ENCODE measurements at regions not wholly inside any gene's neighbourhood (a gene's known extent, or its start where the extent isn't known, plus 50 kb on each side); places are given as distances from the start of the nearest gene placed in this dataset.
A peak's percentile ranks its signal among the peaks of the same experiment; 100 is the strongest.

DNA sequence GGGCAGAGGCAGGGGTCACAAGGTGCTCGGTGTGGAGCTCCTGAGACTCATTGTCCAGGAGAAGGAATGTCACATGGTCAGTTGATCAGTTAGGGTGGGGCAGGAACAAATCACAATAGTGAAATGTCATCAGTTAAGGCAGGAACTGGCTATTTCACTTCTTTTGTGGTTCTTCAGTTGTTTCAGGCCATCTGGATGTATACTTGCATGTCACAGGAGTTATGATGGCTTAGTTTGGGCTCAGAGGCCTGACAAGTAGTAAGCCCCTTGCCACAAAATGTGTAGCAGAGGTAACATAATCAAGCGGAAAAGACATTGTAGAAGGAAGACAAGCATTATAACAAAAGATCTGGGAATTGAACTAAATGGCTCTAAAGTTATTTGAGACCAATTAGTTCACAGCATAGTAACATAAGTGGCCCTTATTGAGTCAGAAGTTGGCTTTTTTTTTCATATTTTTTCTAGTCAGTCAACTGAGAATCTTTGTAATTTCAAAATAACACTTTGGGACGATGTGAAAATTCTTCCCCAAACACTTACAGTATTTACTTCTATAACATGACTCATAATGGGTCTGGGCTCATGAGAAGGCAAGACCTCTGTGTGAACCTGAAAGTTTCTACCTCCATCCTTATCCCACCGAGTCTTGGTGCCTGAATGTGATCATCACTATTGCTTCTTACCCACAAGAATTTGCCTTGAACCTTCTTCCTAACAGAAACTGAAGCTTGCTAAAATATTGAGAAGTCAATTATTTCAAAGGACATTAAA is 137.0 kb upstream of the DPT start:
- no peak overlapping the region for H3K4me3 ChIP-seq
- no peak for TF ChIP-seq POLR2A (IDR thresholded peaks at IDR 0.05)
- TF ChIP-seq, protein P1, sequence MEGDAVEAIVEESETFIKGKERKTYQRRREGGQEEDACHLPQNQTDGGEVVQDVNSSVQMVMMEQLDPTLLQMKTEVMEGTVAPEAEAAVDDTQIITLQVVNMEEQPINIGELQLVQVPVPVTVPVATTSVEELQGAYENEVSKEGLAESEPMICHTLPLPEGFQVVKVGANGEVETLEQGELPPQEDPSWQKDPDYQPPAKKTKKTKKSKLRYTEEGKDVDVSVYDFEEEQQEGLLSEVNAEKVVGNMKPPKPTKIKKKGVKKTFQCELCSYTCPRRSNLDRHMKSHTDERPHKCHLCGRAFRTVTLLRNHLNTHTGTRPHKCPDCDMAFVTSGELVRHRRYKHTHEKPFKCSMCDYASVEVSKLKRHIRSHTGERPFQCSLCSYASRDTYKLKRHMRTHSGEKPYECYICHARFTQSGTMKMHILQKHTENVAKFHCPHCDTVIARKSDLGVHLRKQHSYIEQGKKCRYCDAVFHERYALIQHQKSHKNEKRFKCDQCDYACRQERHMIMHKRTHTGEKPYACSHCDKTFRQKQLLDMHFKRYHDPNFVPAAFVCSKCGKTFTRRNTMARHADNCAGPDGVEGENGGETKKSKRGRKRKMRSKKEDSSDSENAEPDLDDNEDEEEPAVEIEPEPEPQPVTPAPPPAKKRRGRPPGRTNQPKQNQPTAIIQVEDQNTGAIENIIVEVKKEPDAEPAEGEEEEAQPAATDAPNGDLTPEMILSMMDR (IDR thresholded peaks at IDR 0.05): no peak
- H3K36me3 ChIP-seq: no peaks in the 10 kb centered on the region
- no peaks in the 10 kb centered on the region for H3K9me3 ChIP-seq
- H3K27me3 ChIP-seq: no peaks in the 10 kb centered on the region
- intact Hi-C loops (cut with DNase I): no loop called here
- DNase-seq (no peak), ATAC-seq (no peak)
- WGBS (ENCODE audit: insufficient coverage, low coverage, low lambda C conversion rate, missing lambda C conversion rate): 74% methylated on average over 4 of the region's 4 CpGs
- no peak overlapping the region for H3K27ac ChIP-seq
- no peaks in the 10 kb centered on the region for H3K4me1 ChIP-seq

DNA sequence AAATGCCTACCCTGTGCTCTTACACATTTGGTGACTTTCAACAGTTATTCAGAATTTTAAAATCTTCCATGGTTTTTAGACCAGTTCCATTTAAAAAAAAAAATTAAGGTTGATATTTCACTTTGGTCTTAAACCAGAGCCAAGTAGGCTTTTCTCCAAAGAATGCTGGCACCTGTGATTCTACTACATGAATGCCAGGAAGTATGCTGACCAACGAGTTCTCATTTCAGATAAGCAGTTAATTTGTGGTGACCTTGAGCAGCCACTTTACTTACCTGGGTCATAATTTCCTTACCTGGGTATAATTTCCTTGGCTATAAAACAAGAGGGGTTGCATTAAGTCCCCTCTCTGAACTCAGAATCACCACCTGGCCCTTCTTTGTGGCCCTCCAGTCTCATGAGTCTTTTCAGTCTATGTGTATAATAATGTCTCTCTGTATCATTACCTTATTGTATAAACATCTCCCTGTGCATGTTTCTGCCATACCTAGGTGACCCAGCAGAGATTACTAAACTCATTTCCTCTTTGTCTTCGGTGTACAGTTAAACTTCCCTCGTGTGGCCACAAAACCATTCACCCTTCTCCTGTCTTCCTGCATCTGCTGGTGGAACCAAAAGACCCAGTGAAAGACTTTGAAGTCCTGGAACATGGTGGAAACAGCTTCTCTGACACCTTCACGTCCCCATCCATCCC is 139.1 kb upstream of the DPT start:
- no peak overlapping the region for H3K4me3 ChIP-seq
- H3K27me3 ChIP-seq: no peaks in the 10 kb centered on the region
- no peak for TF ChIP-seq POLR2A (IDR thresholded peaks at IDR 0.05)
- TF ChIP-seq, protein P1 (IDR thresholded peaks at IDR 0.05): no peak
- intact Hi-C loops (cut with DNase I): no loop called here
- ATAC-seq (peak in 2 of 4 donors; percentile 32 to 45), DNase-seq (peak in 1 of 3 donors; percentile 41)
- no peak overlapping the region for H3K27ac ChIP-seq
- no peaks in the 10 kb centered on the region for H3K36me3 ChIP-seq
- H3K4me1 ChIP-seq: no peaks in the 10 kb centered on the region
- 42% methylated on average over 4 of the region's 4 CpGs for WGBS (ENCODE audit: insufficient coverage, low coverage, low lambda C conversion rate, missing lambda C conversion rate)
- no peaks in the 10 kb centered on the region for H3K9me3 ChIP-seq

DNA sequence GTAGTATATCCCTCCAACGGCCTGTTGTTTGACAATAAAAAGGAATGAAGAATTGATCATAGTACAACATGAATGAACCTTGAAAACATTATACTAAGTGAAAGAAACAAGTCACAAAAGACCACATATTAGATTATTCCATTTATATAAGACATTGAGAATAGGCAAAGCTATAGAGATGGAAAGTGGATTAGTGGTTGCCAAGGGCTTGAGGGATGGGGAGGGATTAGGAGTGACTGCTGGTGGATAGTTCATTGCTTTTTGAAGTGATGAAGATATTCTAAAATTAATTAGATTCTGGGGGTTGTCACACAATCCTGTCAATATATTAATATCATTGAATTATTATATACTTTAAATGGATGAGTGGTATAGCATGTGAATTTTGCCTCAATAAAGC is 142.5 kb upstream of the DPT start:
- Histone ChIP-seq H3K27ac (no peak overlapping the region), H3K9me3 (no peaks in the 10 kb centered on the region), H3K4me3 (no peak overlapping the region), H3K4me1 (no peaks in the 10 kb centered on the region), H3K27me3 (no peaks in the 10 kb centered on the region), H3K36me3 (no peaks in the 10 kb centered on the region)
- WGBS (ENCODE audit: insufficient coverage, low coverage, low lambda C conversion rate, missing lambda C conversion rate): 56% methylated on average over 1 of the region's 1 CpG
- intact Hi-C loops (cut with DNase I): no loop called here
- DNase-seq (no peak), ATAC-seq (no peak)
- TF ChIP-seq, protein P1 (IDR thresholded peaks at IDR 0.05): no peak
- TF ChIP-seq POLR2A (IDR thresholded peaks at IDR 0.05): no peak

DNA sequence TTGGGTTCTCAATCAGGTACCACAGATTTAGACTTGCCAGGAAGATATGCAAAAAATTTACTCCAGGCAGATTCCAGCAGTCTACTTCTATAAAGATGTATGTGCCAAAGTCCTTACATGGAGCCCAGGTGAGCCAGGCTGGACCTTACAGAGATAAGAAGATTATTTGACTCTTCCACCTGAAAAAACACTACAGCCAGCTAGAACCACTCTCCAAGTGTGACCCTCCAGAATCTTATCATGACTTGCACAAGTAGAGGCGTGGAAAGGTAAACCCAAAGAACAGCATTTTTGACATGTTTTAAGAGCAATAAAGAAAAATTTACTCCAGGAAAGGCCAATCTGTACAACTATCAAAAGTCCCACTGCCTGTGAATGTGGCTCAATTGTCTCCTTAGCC is 146.8 kb upstream of the DPT start:
- Histone ChIP-seq H3K27me3 (no peaks in the 10 kb centered on the region), H3K4me1 (no peaks in the 10 kb centered on the region), H3K27ac (no peak overlapping the region), H3K9me3 (no peaks in the 10 kb centered on the region), H3K4me3 (no peak overlapping the region), H3K36me3 (no peaks in the 10 kb centered on the region)
- 100% methylated on average over 1 of the region's 1 CpG for WGBS (ENCODE audit: insufficient coverage, low coverage, low lambda C conversion rate, missing lambda C conversion rate)
- DNase-seq: no peak
- no peak for TF ChIP-seq POLR2A (IDR thresholded peaks at IDR 0.05)
- TF ChIP-seq, protein P1 (IDR thresholded peaks at IDR 0.05): no peak
- no peak for ATAC-seq
- intact Hi-C loops (cut with DNase I): no loop called here

All from right lobe of liver (tissue), 6 donors.